ENCODE measurements at regions not wholly inside any gene's neighbourhood (a gene's known extent, or its start where the extent isn't known, plus 50 kb on each side); places are given as distances from the start of the nearest gene placed in this dataset.

DNA sequence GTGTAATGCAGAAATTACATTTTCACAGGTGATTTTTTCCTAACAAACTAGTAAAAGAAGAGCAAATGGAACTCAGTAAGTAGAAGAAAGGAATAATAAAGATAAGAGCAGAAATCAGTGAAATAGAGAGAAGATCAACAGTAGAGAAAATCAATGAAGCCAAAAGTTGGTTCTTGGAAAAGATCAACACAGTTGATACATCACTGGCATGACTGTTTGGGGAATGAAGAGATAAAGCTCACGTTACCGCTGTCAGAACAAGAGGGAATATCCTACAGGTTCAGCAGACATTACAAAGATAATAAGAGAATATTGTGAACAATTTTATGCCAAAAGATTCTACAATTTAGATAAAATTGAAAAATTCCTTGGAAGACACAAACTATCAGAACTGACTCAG, 146.4 kb downstream of the ACTR3B start:
- Histone ChIP-seq H3K9me3 (ENCODE audit: control insufficient read depth in 5 of 5, low read length in 5 of 5) (no peaks in the 10 kb centered on the region), H3K27ac (ENCODE audit: low read depth, low read length) (no peak overlapping the region), H3K27me3 (ENCODE audit: control insufficient read depth in 5 of 5, insufficient read depth in 4 of 5, low read length in 5 of 5) (peaks cover 0 to 4% (median under 1%) of the 10 kb centered on the region in 5 donors), H3K9ac (ENCODE audit: low read length in 5 of 5) (no peak overlapping the region), H3K4me3 (ENCODE audit: low read depth in 1 of 5, low read length in 5 of 5) (no peak overlapping the region), H3K36me3 (ENCODE audit: control insufficient read depth in 5 of 5, insufficient read depth in 5 of 5, low read length in 5 of 5) (no peaks in the 10 kb centered on the region), H3K4me1 (ENCODE audit: control insufficient read depth in 5 of 5, insufficient read depth in 5 of 5, low read length in 5 of 5) (no peaks in the 10 kb centered on the region)

DNA sequence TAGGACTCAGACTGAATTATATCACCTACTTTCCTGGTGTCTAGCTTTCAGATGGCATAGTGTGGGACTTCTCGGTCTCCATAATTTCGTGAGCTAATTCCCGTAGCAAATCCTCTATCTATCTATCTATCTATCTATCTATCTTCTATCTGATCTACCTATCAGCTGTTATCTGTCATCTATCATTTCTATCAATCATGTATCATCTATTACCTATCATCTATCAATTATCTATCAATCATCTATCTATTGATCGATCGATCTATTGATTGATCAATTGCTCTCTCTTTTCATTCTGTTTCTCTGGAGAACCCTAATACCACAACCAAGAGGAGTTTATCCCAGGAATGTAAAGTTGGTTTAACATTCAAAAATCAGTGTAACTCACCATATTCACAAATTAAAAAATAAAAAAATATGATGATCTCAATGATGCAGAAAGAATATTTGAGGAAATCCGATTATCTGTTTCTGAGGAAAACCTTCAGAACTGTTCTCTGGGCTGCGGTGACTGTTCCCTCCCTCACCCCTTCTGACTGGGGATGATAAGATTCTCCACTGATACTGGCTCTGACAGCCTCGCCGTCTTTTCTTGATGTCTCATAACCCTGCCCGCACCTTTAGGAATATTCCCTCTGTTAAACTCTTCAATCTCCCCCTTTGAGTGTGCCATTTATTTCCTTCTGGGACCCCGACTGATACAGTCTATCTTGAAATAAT, 147.7 kb downstream of the ACTR3B start:
- Histone ChIP-seq H3K4me3 (ENCODE audit: low read depth in 1 of 5, low read length in 5 of 5) (no peak overlapping the region), H3K27me3 (ENCODE audit: control insufficient read depth in 5 of 5, insufficient read depth in 4 of 5, low read length in 5 of 5) (peaks cover 0 to 5% (median 3%) of the 10 kb centered on the region in 5 donors), H3K4me1 (ENCODE audit: control insufficient read depth in 5 of 5, insufficient read depth in 5 of 5, low read length in 5 of 5) (no peaks in the 10 kb centered on the region), H3K36me3 (ENCODE audit: control insufficient read depth in 5 of 5, insufficient read depth in 5 of 5, low read length in 5 of 5) (no peaks in the 10 kb centered on the region), H3K27ac (ENCODE audit: low read depth, low read length) (no peak overlapping the region), H3K9me3 (ENCODE audit: control insufficient read depth in 5 of 5, low read length in 5 of 5) (no peaks in the 10 kb centered on the region), H3K9ac (ENCODE audit: low read length in 5 of 5) (no peak overlapping the region)

DNA sequence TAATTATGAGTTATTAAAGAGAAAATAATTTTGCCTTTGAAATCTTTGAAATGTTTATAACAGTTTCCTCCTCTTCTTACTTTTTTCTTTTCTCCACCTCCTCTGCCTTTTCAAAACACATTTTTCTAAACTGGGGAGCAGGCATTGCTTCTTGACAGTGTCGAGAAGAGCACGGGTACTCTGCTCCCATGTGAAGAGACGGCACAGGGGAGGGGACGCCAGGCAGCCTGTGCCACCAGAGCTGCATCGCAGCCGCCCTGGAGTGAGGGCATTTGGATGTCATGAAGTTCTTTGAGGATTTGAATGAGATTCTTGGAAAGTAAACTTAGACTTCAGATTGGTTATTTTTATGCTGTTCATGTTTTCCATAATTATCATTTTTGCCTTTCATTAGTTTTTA, 149.7 kb downstream of the ACTR3B start:
- Histone ChIP-seq H3K36me3 (ENCODE audit: control insufficient read depth in 5 of 5, insufficient read depth in 5 of 5, low read length in 5 of 5) (peaks cover 0 to 1% (median 0%) of the 10 kb centered on the region in 5 donors), H3K4me3 (ENCODE audit: low read depth in 1 of 5, low read length in 5 of 5) (no peak overlapping the region), H3K4me1 (ENCODE audit: control insufficient read depth in 5 of 5, insufficient read depth in 5 of 5, low read length in 5 of 5) (no peaks in the 10 kb centered on the region), H3K9ac (ENCODE audit: low read length in 5 of 5) (no peak overlapping the region), H3K9me3 (ENCODE audit: control insufficient read depth in 5 of 5, low read length in 5 of 5) (peaks cover 0 to 6% (median 0%) of the 10 kb centered on the region in 5 donors), H3K27ac (ENCODE audit: low read depth, low read length) (no peak overlapping the region), H3K27me3 (ENCODE audit: control insufficient read depth in 5 of 5, insufficient read depth in 4 of 5, low read length in 5 of 5) (peaks cover 0 to 12% (median 3%) of the 10 kb centered on the region in 5 donors)

GRCh38 chr7:152909683-152910544, 150.4 kb downstream of the ACTR3B start:
- Histone ChIP-seq H3K27me3 (ENCODE audit: control insufficient read depth in 5 of 5, insufficient read depth in 4 of 5, low read length in 5 of 5) (peaks cover 0 to 12% (median 3%) of the 10 kb centered on the region in 5 donors), H3K4me3 (ENCODE audit: low read depth in 1 of 5, low read length in 5 of 5) (no peak overlapping the region), H3K36me3 (ENCODE audit: control insufficient read depth in 5 of 5, insufficient read depth in 5 of 5, low read length in 5 of 5) (peaks cover 0 to 6% (median 0%) of the 10 kb centered on the region in 5 donors), H3K27ac (ENCODE audit: low read depth, low read length) (no peak overlapping the region), H3K4me1 (ENCODE audit: control insufficient read depth in 5 of 5, insufficient read depth in 5 of 5, low read length in 5 of 5) (no peaks in the 10 kb centered on the region), H3K9me3 (ENCODE audit: control insufficient read depth in 5 of 5, low read length in 5 of 5) (peaks cover 0 to 10% (median 0%) of the 10 kb centered on the region in 5 donors), H3K9ac (ENCODE audit: low read length in 5 of 5) (no peak overlapping the region)

- Histone ChIP-seq H3K27ac (ENCODE audit: low read depth, low read length) (no peak overlapping the region), H3K9ac (ENCODE audit: low read length in 5 of 5) (no peak overlapping the region)
These were observed 151.1 kb downstream of the ACTR3B start for GRCh38 chr7:152910545-152911225.

DNA sequence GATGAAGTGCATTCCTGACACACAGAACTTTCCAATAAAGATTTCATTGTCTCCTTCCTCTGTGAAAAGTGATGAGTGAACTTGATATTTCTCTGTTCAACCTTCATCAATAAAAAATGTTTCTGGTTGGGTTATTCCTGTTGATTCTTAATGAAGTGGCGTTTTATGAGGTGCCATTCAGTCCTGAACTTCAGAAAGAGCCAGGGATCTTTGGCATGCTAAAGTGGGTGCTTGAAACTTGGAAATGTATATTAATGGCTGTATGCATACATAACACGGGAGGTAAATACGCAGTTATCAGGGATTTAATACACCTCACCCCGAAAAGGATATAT, 151.6 kb downstream of the ACTR3B start:
- peaks cover 0 to 6% (median 0%) of the 10 kb centered on the region in 5 donors for H3K36me3 ChIP-seq (ENCODE audit: control insufficient read depth in 5 of 5, insufficient read depth in 5 of 5, low read length in 5 of 5)
- H3K9me3 ChIP-seq (ENCODE audit: control insufficient read depth in 5 of 5, low read length in 5 of 5), result peaks cover 0 to 10% (median 0%) of the 10 kb centered on the region in 5 donors
- H3K4me1 ChIP-seq (ENCODE audit: control insufficient read depth in 5 of 5, insufficient read depth in 5 of 5, low read length in 5 of 5), result no peaks in the 10 kb centered on the region
- no peak overlapping the region for H3K9ac ChIP-seq (ENCODE audit: low read length in 5 of 5)
- no peak overlapping the region for H3K4me3 ChIP-seq (ENCODE audit: low read depth in 1 of 5, low read length in 5 of 5)
- no peak overlapping the region for H3K27ac ChIP-seq (ENCODE audit: low read depth, low read length)
- peaks cover 0 to 12% (median 3%) of the 10 kb centered on the region in 5 donors for H3K27me3 ChIP-seq (ENCODE audit: control insufficient read depth in 5 of 5, insufficient read depth in 4 of 5, low read length in 5 of 5)

More at GRCh38 chr7:152910545-152911225, 151.1 kb downstream of the ACTR3B start:
- H3K9me3 ChIP-seq (ENCODE audit: control insufficient read depth in 5 of 5, low read length in 5 of 5), result peaks cover 0 to 10% (median 0%) of the 10 kb centered on the region in 5 donors
- H3K36me3 ChIP-seq (ENCODE audit: control insufficient read depth in 5 of 5, insufficient read depth in 5 of 5, low read length in 5 of 5), result peaks cover 0 to 6% (median 0%) of the 10 kb centered on the region in 5 donors
- peaks cover 0 to 12% (median 3%) of the 10 kb centered on the region in 5 donors for H3K27me3 ChIP-seq (ENCODE audit: control insufficient read depth in 5 of 5, insufficient read depth in 4 of 5, low read length in 5 of 5)
- no peaks in the 10 kb centered on the region for H3K4me1 ChIP-seq (ENCODE audit: control insufficient read depth in 5 of 5, insufficient read depth in 5 of 5, low read length in 5 of 5)
- H3K4me3 ChIP-seq (ENCODE audit: low read depth in 1 of 5, low read length in 5 of 5), result no peak overlapping the region

DNA sequence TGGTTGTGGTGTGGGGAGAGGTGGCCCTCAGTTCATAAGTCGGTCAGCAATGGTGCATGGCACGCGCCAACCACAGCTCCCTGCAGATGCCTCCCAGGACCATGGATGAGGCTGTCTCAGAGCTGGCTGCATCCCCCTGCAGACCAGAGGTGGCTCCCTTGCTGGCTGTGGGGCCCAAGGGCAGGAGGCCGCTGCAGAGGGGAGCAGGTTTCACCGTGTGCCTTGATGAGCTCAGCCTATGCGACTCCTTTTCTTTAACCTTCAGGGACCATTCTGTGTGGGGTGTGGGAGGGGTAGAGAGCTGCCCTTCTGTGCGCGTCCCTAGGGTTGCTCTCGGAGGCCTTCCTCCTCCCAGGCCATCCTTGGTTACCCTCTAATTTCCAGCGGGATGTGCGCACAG, 152.4 kb downstream of the ACTR3B start:
- no peak overlapping the region for H3K9ac ChIP-seq (ENCODE audit: low read length in 5 of 5)
- peaks cover 0 to 10% (median 0%) of the 10 kb centered on the region in 5 donors for H3K9me3 ChIP-seq (ENCODE audit: control insufficient read depth in 5 of 5, low read length in 5 of 5)
- no peak overlapping the region for H3K4me3 ChIP-seq (ENCODE audit: low read depth in 1 of 5, low read length in 5 of 5)
- peaks cover 0 to 6% (median 0%) of the 10 kb centered on the region in 5 donors for H3K36me3 ChIP-seq (ENCODE audit: control insufficient read depth in 5 of 5, insufficient read depth in 5 of 5, low read length in 5 of 5)
- H3K4me1 ChIP-seq (ENCODE audit: control insufficient read depth in 5 of 5, insufficient read depth in 5 of 5, low read length in 5 of 5), result no peaks in the 10 kb centered on the region
- H3K27ac ChIP-seq (ENCODE audit: low read depth, low read length), result no peak overlapping the region
- peaks cover 0 to 12% (median 3%) of the 10 kb centered on the region in 5 donors for H3K27me3 ChIP-seq (ENCODE audit: control insufficient read depth in 5 of 5, insufficient read depth in 4 of 5, low read length in 5 of 5)

- Histone ChIP-seq H3K9me3 (ENCODE audit: control insufficient read depth in 5 of 5, low read length in 5 of 5) (peaks cover 0 to 10% (median 0%) of the 10 kb centered on the region in 5 donors), H3K4me1 (ENCODE audit: control insufficient read depth in 5 of 5, insufficient read depth in 5 of 5, low read length in 5 of 5) (no peaks in the 10 kb centered on the region), H3K27ac (ENCODE audit: low read depth, low read length) (no peak overlapping the region), H3K27me3 (ENCODE audit: control insufficient read depth in 5 of 5, insufficient read depth in 4 of 5, low read length in 5 of 5) (peaks cover 0 to 12% (median 3%) of the 10 kb centered on the region in 5 donors), H3K36me3 (ENCODE audit: control insufficient read depth in 5 of 5, insufficient read depth in 5 of 5, low read length in 5 of 5) (peaks cover 0 to 6% (median 0%) of the 10 kb centered on the region in 5 donors), H3K4me3 (ENCODE audit: low read depth in 1 of 5, low read length in 5 of 5) (no peak overlapping the region), H3K9ac (ENCODE audit: low read length in 5 of 5) (no peak overlapping the region)
These were observed 153.0 kb downstream of the ACTR3B start for GRCh38 chr7:152912511-152912910.

DNA sequence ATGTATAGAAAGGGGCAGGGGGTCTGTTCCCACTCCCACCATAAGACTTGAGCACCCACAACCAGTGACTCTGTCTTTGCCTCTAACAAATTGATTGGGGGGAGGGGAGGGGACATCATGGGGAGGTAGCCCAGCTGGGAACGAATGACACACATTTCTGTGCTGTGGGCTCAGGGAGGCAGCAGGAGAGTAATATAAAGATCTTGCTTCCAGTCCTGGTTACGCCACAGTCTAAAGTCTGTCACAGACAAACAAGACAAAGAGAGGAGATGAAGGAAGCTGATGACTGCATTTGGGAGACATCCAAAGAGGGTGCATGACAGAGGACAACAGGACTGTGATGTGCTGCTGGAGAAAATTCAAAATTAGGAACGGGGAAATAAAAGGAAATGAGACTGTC, 153.9 kb downstream of the ACTR3B start:
- H3K9ac ChIP-seq (ENCODE audit: low read length in 5 of 5), result no peak overlapping the region
- no peak overlapping the region for H3K27ac ChIP-seq (ENCODE audit: low read depth, low read length)
- no peaks in the 10 kb centered on the region for H3K4me1 ChIP-seq (ENCODE audit: control insufficient read depth in 5 of 5, insufficient read depth in 5 of 5, low read length in 5 of 5)
- H3K27me3 ChIP-seq (ENCODE audit: control insufficient read depth in 5 of 5, insufficient read depth in 4 of 5, low read length in 5 of 5), result peaks cover 0 to 12% (median 3%) of the 10 kb centered on the region in 5 donors
- H3K36me3 ChIP-seq (ENCODE audit: control insufficient read depth in 5 of 5, insufficient read depth in 5 of 5, low read length in 5 of 5), result peaks cover 0 to 6% (median 0%) of the 10 kb centered on the region in 5 donors
- H3K4me3 ChIP-seq (ENCODE audit: low read depth in 1 of 5, low read length in 5 of 5), result no peak overlapping the region
- peaks cover 0 to 14% (median 0%) of the 10 kb centered on the region in 5 donors for H3K9me3 ChIP-seq (ENCODE audit: control insufficient read depth in 5 of 5, low read length in 5 of 5)
